ENCODE measurements at regions not wholly inside any gene's neighbourhood (a gene's known extent, or its start where the extent isn't known, plus 50 kb on each side); places are given as distances from the start of the nearest gene placed in this dataset.

- TF ChIP-seq CTCF (IDR thresholded peaks at IDR 0.05): no peak
- no peak for TF ChIP-seq POLR2AphosphoS5 (IDR thresholded peaks at IDR 0.05)
- TF ChIP-seq POLR2A (IDR thresholded peaks at IDR 0.05): no peak
Observed at GRCh38 chr4:177809791-177810190, 367.6 kb upstream of the AGA start.
